ENCODE measurements at regions not wholly inside any gene's neighbourhood (a gene's known extent, or its start where the extent isn't known, plus 50 kb on each side); places are given as distances from the start of the nearest gene placed in this dataset.

- Histone ChIP-seq H3F3A (ENCODE audit: insufficient read depth) (no peaks in the 10 kb centered on the region), H4K20me1 (ENCODE audit: insufficient read depth) (no peaks in the 10 kb centered on the region), H3K27ac (no peak overlapping the region), H3K9me3 (ENCODE audit: low read depth) (no peaks in the 10 kb centered on the region), H3K79me2 (ENCODE audit: insufficient read depth) (no peaks in the 10 kb centered on the region), H3K9ac (no peak overlapping the region), H3K36me3 (ENCODE audit: low read depth) (no peaks in the 10 kb centered on the region), H3K4me3 (no peak overlapping the region), H2AFZ (no peak overlapping the region), H3K4me1 (ENCODE audit: insufficient read depth) (no peaks in the 10 kb centered on the region), H3K4me2 (ENCODE audit: unreplicated experiment) (no peak overlapping the region), H3K9me2 (ENCODE audit: insufficient read depth) (no peaks in the 10 kb centered on the region), H3K27me3 (replicated peaks; ENCODE audit: insufficient read depth) (no peaks in the 10 kb centered on the region)
- in situ Hi-C loops (cut with MboI): no loop called here
- 18 to 30% methylated on average over 4 of the region's 4 CpGs for WGBS, 2 experiments (ENCODE audit: low coverage in 1 of 2, low lambda C conversion rate in 2 of 2, missing lambda C conversion rate in 2 of 2)
- TF ChIP-seq EZH2phosphoT487 (IDR thresholded peaks at IDR 0.05; ENCODE audit: insufficient read depth, low read depth) (no peak), EZH2 (IDR thresholded peaks at IDR 0.05; ENCODE audit: insufficient read depth, poor library complexity, severe bottlenecking) (no peak)
- no peak for DNase-seq
These were observed 99.6 kb upstream of the CDH7 start for GRCh38 chr18:65651192-65651591.

GRCh38 chr18:65632236-65632635 is 118.6 kb upstream of the CDH7 start:
- no peak overlapping the region for H3K27ac ChIP-seq
- no peaks in the 10 kb centered on the region for H3K27me3 ChIP-seq (replicated peaks; ENCODE audit: insufficient read depth)
- H3K9me3 ChIP-seq (ENCODE audit: low read depth): no peaks in the 10 kb centered on the region
- no peaks in the 10 kb centered on the region for H4K20me1 ChIP-seq (ENCODE audit: insufficient read depth)
- no peaks in the 10 kb centered on the region for H3K79me2 ChIP-seq (ENCODE audit: insufficient read depth)
- DNase-seq: no peak
- no peaks in the 10 kb centered on the region for H3K4me1 ChIP-seq (ENCODE audit: insufficient read depth)
- no peak overlapping the region for H3K4me3 ChIP-seq
- 18% methylated on average over 2 of the region's 2 CpGs for WGBS, 2 experiments (ENCODE audit: low coverage in 1 of 2, low lambda C conversion rate in 2 of 2, missing lambda C conversion rate in 2 of 2)
- H2AFZ ChIP-seq: no peak overlapping the region
- H3F3A ChIP-seq (ENCODE audit: insufficient read depth): no peaks in the 10 kb centered on the region
- H3K9ac ChIP-seq: no peak overlapping the region
- in situ Hi-C loops (cut with MboI): no loop called here
- no peak overlapping the region for H3K4me2 ChIP-seq (ENCODE audit: unreplicated experiment)
- TF ChIP-seq EZH2 (IDR thresholded peaks at IDR 0.05; ENCODE audit: insufficient read depth, poor library complexity, severe bottlenecking): no peak
- no peak for TF ChIP-seq EZH2phosphoT487 (IDR thresholded peaks at IDR 0.05; ENCODE audit: insufficient read depth, low read depth)
- H3K9me2 ChIP-seq (ENCODE audit: insufficient read depth): no peaks in the 10 kb centered on the region
- no peaks in the 10 kb centered on the region for H3K36me3 ChIP-seq (ENCODE audit: low read depth)

GRCh38 chr18:65631766-65632165 is 119.0 kb upstream of the CDH7 start:
- 19 to 25% methylated on average over 1 of the region's 1 CpG for WGBS, 2 experiments (ENCODE audit: low coverage in 1 of 2, low lambda C conversion rate in 2 of 2, missing lambda C conversion rate in 2 of 2)
- no peaks in the 10 kb centered on the region for H3K36me3 ChIP-seq (ENCODE audit: low read depth)
- no peaks in the 10 kb centered on the region for H3K4me1 ChIP-seq (ENCODE audit: insufficient read depth)
- in situ Hi-C loops (cut with MboI): no loop called here
- no peak overlapping the region for H2AFZ ChIP-seq
- no peak overlapping the region for H3K4me3 ChIP-seq
- TF ChIP-seq EZH2phosphoT487 (IDR thresholded peaks at IDR 0.05; ENCODE audit: insufficient read depth, low read depth) (no peak), EZH2 (IDR thresholded peaks at IDR 0.05; ENCODE audit: insufficient read depth, poor library complexity, severe bottlenecking) (no peak)
- DNase-seq: no peak
- no peaks in the 10 kb centered on the region for H3K79me2 ChIP-seq (ENCODE audit: insufficient read depth)
- no peaks in the 10 kb centered on the region for H3K9me2 ChIP-seq (ENCODE audit: insufficient read depth)
- H3F3A ChIP-seq (ENCODE audit: insufficient read depth): no peaks in the 10 kb centered on the region
- no peaks in the 10 kb centered on the region for H4K20me1 ChIP-seq (ENCODE audit: insufficient read depth)
- H3K4me2 ChIP-seq (ENCODE audit: unreplicated experiment): no peak overlapping the region
- no peak overlapping the region for H3K9ac ChIP-seq
- H3K27ac ChIP-seq: no peak overlapping the region
- no peaks in the 10 kb centered on the region for H3K9me3 ChIP-seq (ENCODE audit: low read depth)
- no peaks in the 10 kb centered on the region for H3K27me3 ChIP-seq (replicated peaks; ENCODE audit: insufficient read depth)

GRCh38 chr18:65628390-65628789 is 122.4 kb upstream of the CDH7 start:
- H3K4me2 ChIP-seq (ENCODE audit: unreplicated experiment): no peak overlapping the region
- no peaks in the 10 kb centered on the region for H3K27me3 ChIP-seq (replicated peaks; ENCODE audit: insufficient read depth)
- H3F3A ChIP-seq (ENCODE audit: insufficient read depth): no peaks in the 10 kb centered on the region
- DNase-seq: no peak
- H3K9me2 ChIP-seq (ENCODE audit: insufficient read depth): no peaks in the 10 kb centered on the region
- WGBS, 2 experiments (ENCODE audit: low coverage in 1 of 2, low lambda C conversion rate in 2 of 2, missing lambda C conversion rate in 2 of 2): 8 to 17% methylated on average over 1 of the region's 1 CpG
- no peaks in the 10 kb centered on the region for H3K79me2 ChIP-seq (ENCODE audit: insufficient read depth)
- H3K4me1 ChIP-seq (ENCODE audit: insufficient read depth): no peaks in the 10 kb centered on the region
- in situ Hi-C loops (cut with MboI): no loop called here
- H3K36me3 ChIP-seq (ENCODE audit: low read depth): no peaks in the 10 kb centered on the region
- no peak for TF ChIP-seq EZH2 (IDR thresholded peaks at IDR 0.05; ENCODE audit: insufficient read depth, poor library complexity, severe bottlenecking)
- TF ChIP-seq EZH2phosphoT487 (IDR thresholded peaks at IDR 0.05; ENCODE audit: insufficient read depth, low read depth): no peak
- H3K9ac ChIP-seq: no peak overlapping the region
- H3K4me3 ChIP-seq: no peak overlapping the region
- H3K9me3 ChIP-seq (ENCODE audit: low read depth): no peaks in the 10 kb centered on the region
- no peak overlapping the region for H3K27ac ChIP-seq
- H2AFZ ChIP-seq: no peak overlapping the region
- no peaks in the 10 kb centered on the region for H4K20me1 ChIP-seq (ENCODE audit: insufficient read depth)

GRCh38 chr18:65623676-65624075 is 127.1 kb upstream of the CDH7 start:
- no peak for DNase-seq
- Histone ChIP-seq H4K20me1 (ENCODE audit: insufficient read depth) (no peaks in the 10 kb centered on the region), H3K4me1 (ENCODE audit: insufficient read depth) (no peaks in the 10 kb centered on the region), H2AFZ (no peak overlapping the region), H3K79me2 (ENCODE audit: insufficient read depth) (no peaks in the 10 kb centered on the region), H3K27me3 (replicated peaks; ENCODE audit: insufficient read depth) (no peaks in the 10 kb centered on the region), H3K36me3 (ENCODE audit: low read depth) (no peaks in the 10 kb centered on the region), H3F3A (ENCODE audit: insufficient read depth) (no peaks in the 10 kb centered on the region), H3K9ac (no peak overlapping the region), H3K4me2 (ENCODE audit: unreplicated experiment) (no peak overlapping the region), H3K4me3 (no peak overlapping the region), H3K9me3 (ENCODE audit: low read depth) (no peaks in the 10 kb centered on the region), H3K27ac (no peak overlapping the region), H3K9me2 (ENCODE audit: insufficient read depth) (no peaks in the 10 kb centered on the region)
- 42 to 44% methylated on average over 6 of the region's 6 CpGs for WGBS, 2 experiments (ENCODE audit: low coverage in 1 of 2, low lambda C conversion rate in 2 of 2, missing lambda C conversion rate in 2 of 2)
- no peak for TF ChIP-seq EZH2 (IDR thresholded peaks at IDR 0.05; ENCODE audit: insufficient read depth, poor library complexity, severe bottlenecking)
- no peak for TF ChIP-seq EZH2phosphoT487 (IDR thresholded peaks at IDR 0.05; ENCODE audit: insufficient read depth, low read depth)
- in situ Hi-C loops (cut with MboI): no loop called here

Data from GM23248 (cell line).